K562 (cell line): ENCODE measurements at regions not wholly inside any gene's neighbourhood (a gene's known extent, or its start where the extent isn't known, plus 50 kb on each side); places are given as distances from the start of the nearest gene placed in this dataset.

Experiments
- BCLAF1 ChIP-seq, 2 experiments: fragments of 450-650 bp in 1 of 2; IDR thresholded peaks; 2 replicates each; pipeline ENCODE4 v1.6.1; 2011 to 2017; ENCODE audit warnings: low read depth in 2 of 2, antibody characterized with exemption in 1 of 2, borderline replicate concordance in 1 of 2, low read length in 1 of 2, mild to moderate bottlenecking in 1 of 2, mixed read lengths in 1 of 2; ENCODE audit not compliant: control insufficient read depth in 1 of 2
- FOS ChIP-seq: IDR thresholded peaks from 3 replicates; pipeline ENCODE4 v1.6.1; 2011; ENCODE audit not compliant: insufficient read length; ENCODE audit errors: extremely low read depth
- GATA2 ChIP-seq: sonication (generic); formaldehyde crosslinking; IDR thresholded peaks from 2 replicates; pipeline ENCODE4 v1.4.0; 2020; ENCODE audit warnings: mild to moderate bottlenecking, missing genetic modification reagents
- KLF10 ChIP-seq: fragments of 250-450 bp; sonication (Bioruptor Pico); IDR thresholded peaks from 2 replicates; pipeline ENCODE4 v1.6.1; 2021; ENCODE audit warnings: matching md5 sums
- POLR2AphosphoS5 ChIP-seq: IDR thresholded peaks from 2 replicates; pipeline ENCODE4 v1.6.1; 2011; ENCODE audit warnings: mild to moderate bottlenecking, low read depth, low read length, moderate library complexity; ENCODE audit not compliant: control insufficient read depth, insufficient read depth
- ZNF644 ChIP-seq: fragments of 200-800 bp; sonication (Bioruptor generic); IDR thresholded peaks from 2 replicates; pipeline ENCODE4 v1.6.1; 2016; ENCODE audit warnings: low read depth, missing genetic modification characterization, missing compliant biosample characterization

- no peak for TF ChIP-seq BCLAF1 (IDR thresholded peaks at IDR 0.05; ENCODE audit: borderline replicate concordance in 1 of 2, control insufficient read depth in 1 of 2, low read depth in 2 of 2, low read length in 1 of 2)
- TF ChIP-seq KLF10 (CRISPR knock-in tag), result no peak
- no peak for TF ChIP-seq FOS
- no peak for TF ChIP-seq GATA2
- TF ChIP-seq POLR2AphosphoS5, result no peak
- no peak for TF ChIP-seq ZNF644 (tag)
Observed at GRCh38 chr3:31427623-31428022, 105.1 kb upstream of the STT3B start.
